Lung microvascular endothelial cell (primary cell): ENCODE measurements at regions not wholly inside any gene's neighbourhood (a gene's known extent, or its start where the extent isn't known, plus 50 kb on each side); places are given as distances from the start of the nearest gene placed in this dataset.

Experiments used
- DNase-seq, 2 donors: peaks; one replicate each; pipeline versions ENCODE4 v3.0.0 to v3.0.0-alpha.2; 2010; ENCODE audit warnings: low read depth in 2 of 2

- DNase-seq: no peak
Observed at GRCh38 chr5:68793993-68794392, 299.8 kb upstream of the SLC30A5 start.

- DNase-seq: no peak
Observed at GRCh38 chr5:68795190-68795589, 298.6 kb upstream of the SLC30A5 start.

- no peak for DNase-seq
Observed at GRCh38 chr5:68798877-68799843, 294.7 kb upstream of the SLC30A5 start.

- DNase-seq: no peak
Observed at GRCh38 chr5:68802430-68802829, 291.4 kb upstream of the SLC30A5 start.

GRCh38 chr5:68803881-68804319 lies 289.9 kb upstream of the SLC30A5 start:
- DNase-seq: no peak

GRCh38 chr5:68804343-68804742 lies 289.5 kb upstream of the SLC30A5 start:
- DNase-seq: no peak

- DNase-seq: no peak
Observed at GRCh38 chr5:68805444-68805843, 288.4 kb upstream of the SLC30A5 start.

GRCh38 chr5:68817632-68818031 lies 276.2 kb upstream of the SLC30A5 start:
- DNase-seq: no peak

- no peak for DNase-seq
Observed at GRCh38 chr5:68818057-68818695, 275.6 kb upstream of the SLC30A5 start.

GRCh38 chr5:68818870-68819269 lies 274.9 kb upstream of the SLC30A5 start:
- no peak for DNase-seq

- no peak for DNase-seq
Observed at GRCh38 chr5:68821056-68821455, 272.8 kb upstream of the SLC30A5 start.

GRCh38 chr5:68822796-68823195 lies 271.0 kb upstream of the SLC30A5 start:
- DNase-seq: no peak

- no peak for DNase-seq
Observed at GRCh38 chr5:68823301-68823700, 270.5 kb upstream of the SLC30A5 start.

GRCh38 chr5:68830377-68830898 lies 263.4 kb upstream of the SLC30A5 start:
- no peak for DNase-seq

GRCh38 chr5:68834491-68834981 lies 259.3 kb upstream of the SLC30A5 start:
- no peak for DNase-seq

- DNase-seq: no peak
Observed at GRCh38 chr5:68838157-68838718, 255.6 kb upstream of the SLC30A5 start.

- DNase-seq: no peak
Observed at GRCh38 chr5:68839019-68839552, 254.7 kb upstream of the SLC30A5 start.

- no peak for DNase-seq
Observed at GRCh38 chr5:68843624-68844364, 250.0 kb upstream of the SLC30A5 start.

- DNase-seq: no peak
Observed at GRCh38 chr5:68845131-68845530, 248.7 kb upstream of the SLC30A5 start.

GRCh38 chr5:68846828-68847227 lies 247.0 kb upstream of the SLC30A5 start:
- DNase-seq: no peak

- no peak for DNase-seq
Observed at GRCh38 chr5:68848091-68848490, 245.7 kb upstream of the SLC30A5 start.
